ENCODE measurements at regions not wholly inside any gene's neighbourhood (a gene's known extent, or its start where the extent isn't known, plus 50 kb on each side); places are given as distances from the start of the nearest gene placed in this dataset.

DNA sequence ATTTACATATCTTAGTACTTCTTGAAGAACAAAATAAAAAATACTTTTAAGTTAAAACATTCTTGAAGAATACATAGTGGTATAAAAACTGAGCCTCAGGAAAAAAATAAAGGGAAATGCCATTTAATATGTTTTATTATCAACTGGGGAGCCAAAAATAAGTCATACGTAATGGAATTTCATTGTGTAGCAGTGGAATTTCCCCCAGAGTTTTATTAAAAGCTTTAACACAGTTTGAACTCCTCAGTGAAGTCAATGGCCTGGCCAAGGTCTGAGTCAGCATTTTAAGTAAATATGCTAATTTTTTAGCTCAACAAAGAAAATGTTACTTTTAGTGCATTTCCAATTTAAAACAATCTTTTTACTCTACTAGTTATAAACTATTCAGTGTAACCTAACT lies 350.1 kb upstream of the ATP2B1 start:
- H3K4me1 ChIP-seq (replicated peaks): peaks cover 15% of the 10 kb centered on the region
- no peaks in the 10 kb centered on the region for H3K27me3 ChIP-seq (replicated peaks)
- H3K9me3 ChIP-seq (replicated peaks): no peaks in the 10 kb centered on the region
- DNase-seq (ENCODE audit: low read depth in 1 of 2, low spot score in 2 of 2): peak in 1 of 2 experiments; percentile 57
- no peak overlapping the region for H3K4me3 ChIP-seq
- H3K27ac ChIP-seq: peak overlapping the region; percentile 54
- no peaks in the 10 kb centered on the region for H3K36me3 ChIP-seq

DNA sequence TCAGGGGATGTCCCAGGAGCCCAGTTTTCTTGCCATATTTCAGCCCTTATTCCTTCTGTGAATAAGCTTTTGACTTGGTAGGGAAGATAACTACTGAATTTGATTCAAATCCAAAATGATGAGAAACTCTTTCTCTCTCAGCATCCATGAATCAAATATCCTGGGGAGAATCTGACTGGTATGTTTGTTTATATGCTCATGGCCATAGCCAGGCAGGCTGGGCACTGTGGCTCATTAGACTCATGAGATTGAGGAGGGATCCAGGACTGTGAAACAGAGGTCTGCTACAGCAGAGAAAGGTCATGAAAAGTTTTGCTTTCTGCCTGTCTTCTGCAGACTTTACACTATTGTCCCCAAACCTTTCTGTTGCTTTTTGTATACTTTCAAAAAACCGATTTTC lies 346.4 kb upstream of the ATP2B1 start:
- H3K27me3 ChIP-seq (replicated peaks): no peaks in the 10 kb centered on the region
- H3K27ac ChIP-seq: no peak overlapping the region
- peaks cover 15% of the 10 kb centered on the region for H3K4me1 ChIP-seq (replicated peaks)
- H3K9me3 ChIP-seq (replicated peaks): no peaks in the 10 kb centered on the region
- DNase-seq (ENCODE audit: low read depth in 1 of 2, low spot score in 2 of 2): no peak
- H3K36me3 ChIP-seq: no peaks in the 10 kb centered on the region
- H3K4me3 ChIP-seq: no peak overlapping the region

DNA sequence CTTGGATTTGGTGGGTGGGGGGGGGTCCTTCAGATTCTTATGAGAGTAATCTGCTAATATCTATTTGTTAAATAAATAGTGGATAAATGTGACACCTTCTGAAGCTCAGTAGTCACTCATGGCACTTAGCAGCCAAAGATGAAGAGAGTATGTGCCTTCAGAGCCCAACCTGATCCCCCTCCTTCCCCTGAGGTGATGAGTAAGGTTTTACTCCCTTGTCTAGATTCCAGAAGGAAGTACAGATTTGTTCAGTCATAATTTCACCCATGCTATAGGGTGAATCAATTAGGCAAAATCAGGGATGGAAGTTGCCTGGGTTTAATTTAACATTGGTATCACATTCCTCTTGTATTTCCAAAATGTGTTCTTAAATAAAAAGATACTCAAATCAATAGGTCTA lies 340.3 kb upstream of the ATP2B1 start:
- Histone ChIP-seq H3K27ac (no peak overlapping the region), H3K9me3 (replicated peaks) (no peaks in the 10 kb centered on the region), H3K4me3 (no peak overlapping the region), H3K4me1 (replicated peaks) (peaks cover 6% of the 10 kb centered on the region), H3K27me3 (replicated peaks) (no peaks in the 10 kb centered on the region), H3K36me3 (no peaks in the 10 kb centered on the region)
- DNase-seq (ENCODE audit: low read depth in 1 of 2, low spot score in 2 of 2): no peak

DNA sequence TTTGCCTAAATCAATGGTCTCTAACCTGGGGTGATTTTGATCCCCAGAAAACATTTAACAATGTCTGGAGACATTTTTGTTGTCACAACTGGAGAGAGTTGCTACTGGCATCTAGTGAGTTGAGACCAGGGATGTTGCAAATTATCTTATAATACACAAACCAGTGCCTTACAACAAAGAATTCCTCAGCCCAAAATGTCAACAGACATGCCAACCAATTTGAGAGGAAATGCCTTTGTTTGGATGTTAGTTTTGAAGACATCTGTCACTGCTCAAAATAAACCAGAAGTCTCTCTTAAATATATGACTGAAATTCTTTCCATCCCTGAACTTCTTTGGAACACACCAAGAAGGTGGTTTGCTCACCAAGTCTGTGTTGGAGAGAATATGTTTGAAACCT lies 336.9 kb upstream of the ATP2B1 start:
- H3K4me1 ChIP-seq (replicated peaks): peaks cover 6% of the 10 kb centered on the region
- H3K27me3 ChIP-seq (replicated peaks): no peaks in the 10 kb centered on the region
- H3K36me3 ChIP-seq: no peaks in the 10 kb centered on the region
- no peaks in the 10 kb centered on the region for H3K9me3 ChIP-seq (replicated peaks)
- peak in 1 of 2 experiments; percentile 24 for DNase-seq (ENCODE audit: low read depth in 1 of 2, low spot score in 2 of 2)
- no peak overlapping the region for H3K27ac ChIP-seq
- no peak overlapping the region for H3K4me3 ChIP-seq

DNA sequence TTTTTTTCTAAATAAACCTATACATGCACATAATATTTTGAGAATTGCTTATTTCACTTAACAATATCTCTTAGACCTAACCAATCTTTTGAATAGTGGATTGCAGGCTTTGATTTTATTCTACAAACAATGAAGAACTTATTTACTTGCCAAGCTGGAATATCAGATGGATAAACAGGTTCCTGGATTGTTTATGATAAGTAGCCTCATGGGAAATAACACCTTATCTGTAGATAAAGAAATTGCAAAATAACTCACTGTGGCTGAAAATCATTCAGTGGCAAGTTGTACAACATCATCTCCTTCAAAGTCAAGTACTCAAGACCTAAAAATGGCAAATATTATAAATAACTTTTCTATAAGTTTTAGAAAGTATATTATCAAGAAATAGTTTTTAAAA lies 335.4 kb upstream of the ATP2B1 start:
- Histone ChIP-seq H3K36me3 (no peaks in the 10 kb centered on the region), H3K9me3 (replicated peaks) (no peaks in the 10 kb centered on the region), H3K4me1 (replicated peaks) (peaks cover 6% of the 10 kb centered on the region), H3K27ac (no peak overlapping the region), H3K4me3 (no peak overlapping the region), H3K27me3 (replicated peaks) (no peaks in the 10 kb centered on the region)
- DNase-seq (ENCODE audit: low read depth in 1 of 2, low spot score in 2 of 2): no peak

DNA sequence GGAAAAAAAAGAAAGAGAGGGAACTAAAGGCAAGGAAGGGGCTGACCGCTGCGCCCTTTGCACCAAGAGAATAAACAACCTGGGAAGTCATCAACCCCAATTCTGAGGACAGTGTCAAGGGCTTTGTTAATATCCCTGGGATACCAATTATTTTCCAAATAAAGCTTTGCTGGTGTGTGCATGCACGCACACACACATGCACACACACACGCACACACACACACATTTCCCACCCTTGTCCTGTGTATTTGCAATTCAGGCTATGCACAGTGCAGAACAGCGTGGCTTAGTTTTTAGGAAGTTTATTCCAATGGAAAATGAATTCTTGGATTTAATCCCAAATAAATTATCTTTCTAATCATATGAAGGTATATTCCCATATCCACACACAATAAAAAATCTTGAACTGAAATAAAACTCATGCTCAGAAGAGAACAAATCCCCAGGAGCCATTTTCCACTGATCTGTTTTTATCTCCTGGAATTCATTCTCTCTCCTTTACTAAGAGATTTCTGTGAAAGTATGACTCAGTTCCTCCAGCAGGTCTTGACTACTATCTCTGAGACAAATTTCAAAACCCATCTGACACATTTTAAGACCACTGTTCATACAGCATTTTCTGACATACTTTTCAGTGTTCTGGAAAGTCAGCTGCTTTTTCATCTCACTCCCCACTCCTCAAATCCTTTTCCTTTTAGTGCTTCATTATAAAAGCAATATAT lies 334.4 kb upstream of the ATP2B1 start:
- H3K9me3 ChIP-seq (replicated peaks): no peaks in the 10 kb centered on the region
- no peak for DNase-seq (ENCODE audit: low read depth in 1 of 2, low spot score in 2 of 2)
- H3K27ac ChIP-seq: no peak overlapping the region
- H3K4me1 ChIP-seq (replicated peaks): peaks cover 6% of the 10 kb centered on the region
- H3K36me3 ChIP-seq: no peaks in the 10 kb centered on the region
- H3K4me3 ChIP-seq: no peak overlapping the region
- H3K27me3 ChIP-seq (replicated peaks): no peaks in the 10 kb centered on the region

DNA sequence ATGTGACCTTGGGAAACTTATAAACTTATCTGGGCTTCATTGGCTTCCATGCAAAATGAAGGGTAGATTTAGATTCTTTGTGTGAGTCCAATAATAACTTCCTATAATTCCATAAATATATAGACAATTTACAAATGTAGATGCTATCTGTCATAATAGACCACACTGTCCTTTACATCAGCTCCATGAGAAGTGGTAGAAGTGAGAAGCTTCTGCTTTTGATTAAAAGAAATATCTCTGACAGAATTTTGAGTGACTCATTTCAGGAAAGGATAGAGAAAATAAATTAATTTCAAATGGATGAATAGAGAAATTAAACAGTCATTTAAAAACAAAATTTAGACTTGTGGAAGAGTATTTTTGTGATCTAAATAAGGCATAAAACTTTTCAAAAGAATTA lies 329.7 kb upstream of the ATP2B1 start:
- Histone ChIP-seq H3K27me3 (replicated peaks) (no peaks in the 10 kb centered on the region), H3K27ac (no peak overlapping the region), H3K4me3 (no peak overlapping the region), H3K9me3 (replicated peaks) (no peaks in the 10 kb centered on the region), H3K4me1 (replicated peaks) (peaks cover 5% of the 10 kb centered on the region; the same call in 1 of the 2 replicates), H3K36me3 (no peaks in the 10 kb centered on the region)
- no peak for DNase-seq (ENCODE audit: low read depth in 1 of 2, low spot score in 2 of 2)

DNA sequence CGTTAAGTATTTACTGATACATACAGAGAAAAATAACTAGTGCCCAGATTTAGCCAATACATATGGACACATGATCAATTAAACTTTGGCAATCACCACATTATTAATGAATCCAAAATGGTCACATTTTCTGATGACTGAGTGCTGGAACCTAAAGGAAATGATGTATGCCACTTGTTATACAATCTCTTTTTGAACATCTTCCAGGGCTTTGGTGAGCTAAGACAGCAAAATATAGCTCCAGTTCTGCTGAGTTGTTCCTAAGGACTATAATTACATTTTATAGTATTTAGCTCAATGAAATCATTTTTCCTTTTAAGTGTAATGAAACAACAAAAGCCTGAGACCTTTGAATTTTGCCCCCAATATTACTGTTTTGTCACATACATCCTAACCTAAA lies 329.1 kb upstream of the ATP2B1 start:
- H3K27ac ChIP-seq: no peak overlapping the region
- peaks cover 5% of the 10 kb centered on the region; the same call in 1 of the 2 replicates for H3K4me1 ChIP-seq (replicated peaks)
- DNase-seq (ENCODE audit: low read depth in 1 of 2, low spot score in 2 of 2): no peak

DNA sequence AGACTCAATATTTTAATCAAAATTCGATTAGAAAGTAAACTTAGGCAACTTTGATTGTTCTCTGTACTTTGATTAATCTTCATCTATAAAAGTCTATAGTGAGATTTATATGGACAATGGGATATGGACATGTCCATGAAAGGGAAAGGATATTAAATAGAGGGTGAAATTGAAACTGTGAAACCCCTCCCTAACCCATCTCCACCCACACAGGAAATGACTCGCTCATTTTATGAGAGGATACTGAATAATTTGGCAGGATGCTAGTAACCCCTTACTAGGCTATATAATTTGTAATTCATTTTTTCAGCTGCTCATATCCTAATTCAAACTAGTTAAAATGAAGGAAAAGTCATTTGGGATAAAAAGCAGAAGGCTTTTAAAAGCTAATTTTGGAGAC lies 328.0 kb upstream of the ATP2B1 start:
- Histone ChIP-seq H3K27ac (no peak overlapping the region), H3K27me3 (replicated peaks) (no peaks in the 10 kb centered on the region), H3K4me3 (no peak overlapping the region), H3K4me1 (replicated peaks) (peaks cover 5% of the 10 kb centered on the region; the same call in 1 of the 2 replicates), H3K9me3 (replicated peaks) (no peaks in the 10 kb centered on the region), H3K36me3 (no peaks in the 10 kb centered on the region)
- DNase-seq (ENCODE audit: low read depth in 1 of 2, low spot score in 2 of 2): no peak

More for the DNA sequence above, 329.1 kb upstream of the ATP2B1 start:
- no peaks in the 10 kb centered on the region for H3K36me3 ChIP-seq
- no peaks in the 10 kb centered on the region for H3K27me3 ChIP-seq (replicated peaks)
- H3K4me3 ChIP-seq: no peak overlapping the region
- H3K9me3 ChIP-seq (replicated peaks): no peaks in the 10 kb centered on the region

DNA sequence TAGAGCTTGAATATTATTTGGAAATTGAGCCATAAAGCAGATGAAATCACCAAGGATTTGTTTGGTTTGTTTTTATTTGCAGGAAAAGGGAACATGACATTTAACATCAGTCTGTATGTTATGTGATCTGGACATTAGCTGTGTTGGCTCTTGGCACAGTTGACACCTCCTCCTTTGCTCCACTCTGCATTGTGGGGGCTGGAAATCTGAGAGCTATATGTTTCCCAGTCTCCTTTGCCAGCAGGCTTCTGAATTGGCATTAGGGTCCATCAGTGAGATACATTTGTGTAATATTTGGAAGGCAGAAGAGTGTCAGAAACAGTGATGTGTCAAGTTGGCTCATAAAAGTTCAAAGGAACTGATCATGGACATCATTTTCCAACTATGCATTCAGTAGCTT lies 322.1 kb upstream of the ATP2B1 start:
- Histone ChIP-seq H3K27ac (no peak overlapping the region), H3K4me1 (replicated peaks) (peaks cover 9% of the 10 kb centered on the region), H3K27me3 (replicated peaks) (no peaks in the 10 kb centered on the region), H3K9me3 (replicated peaks) (no peaks in the 10 kb centered on the region), H3K36me3 (no peaks in the 10 kb centered on the region), H3K4me3 (no peak overlapping the region)
- DNase-seq (ENCODE audit: low read depth in 1 of 2, low spot score in 2 of 2): no peak

DNA sequence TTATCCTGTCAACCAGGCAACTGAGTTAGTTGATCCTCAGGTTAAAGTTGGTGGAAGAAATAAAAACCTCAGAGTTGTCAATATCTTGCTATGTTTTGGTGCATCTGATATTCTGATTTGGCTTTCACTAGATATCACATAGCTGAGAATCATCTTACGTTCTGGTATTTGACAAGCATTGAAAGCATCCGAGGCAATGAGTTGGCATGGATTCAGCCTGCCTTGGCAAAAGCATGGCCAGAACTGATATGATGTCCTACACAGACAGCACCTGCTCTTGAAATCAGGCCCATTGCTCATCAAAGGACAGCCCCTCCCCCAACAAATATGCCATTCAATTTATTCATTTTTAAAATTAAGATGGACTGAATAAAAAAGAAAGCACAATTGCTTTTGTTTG lies 320.7 kb upstream of the ATP2B1 start:
- no peak for DNase-seq (ENCODE audit: low read depth in 1 of 2, low spot score in 2 of 2)

DNA sequence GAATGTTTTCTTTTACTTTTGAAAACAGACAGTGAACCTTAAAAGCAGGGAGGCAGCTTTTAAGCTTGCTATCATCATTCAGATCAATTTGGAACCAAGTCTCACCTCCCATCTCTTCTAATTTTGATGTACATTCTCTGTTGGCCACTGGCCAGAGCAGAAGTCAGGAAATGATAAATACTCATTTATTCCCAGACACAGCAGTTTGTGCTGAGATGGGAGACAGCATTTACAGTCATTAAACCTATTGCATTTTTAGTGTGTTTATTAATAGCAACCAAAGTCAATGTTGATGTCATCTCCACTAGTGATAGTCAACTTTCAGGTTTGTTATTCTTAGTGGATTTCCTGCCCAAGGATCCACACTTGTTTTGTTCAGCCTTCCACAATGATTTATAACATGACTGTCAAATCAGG lies 320.0 kb upstream of the ATP2B1 start:
- Histone ChIP-seq H3K4me1 (replicated peaks) (peaks cover 15% of the 10 kb centered on the region), H3K27ac (no peak overlapping the region), H3K27me3 (replicated peaks) (no peaks in the 10 kb centered on the region), H3K9me3 (replicated peaks) (no peaks in the 10 kb centered on the region), H3K4me3 (no peak overlapping the region), H3K36me3 (no peaks in the 10 kb centered on the region)
- DNase-seq (ENCODE audit: low read depth in 1 of 2, low spot score in 2 of 2): no peak

More for the DNA sequence above, 320.7 kb upstream of the ATP2B1 start:
- Histone ChIP-seq H3K9me3 (replicated peaks) (no peaks in the 10 kb centered on the region), H3K4me3 (no peak overlapping the region), H3K36me3 (no peaks in the 10 kb centered on the region), H3K4me1 (replicated peaks) (peaks cover 12% of the 10 kb centered on the region), H3K27ac (no peak overlapping the region), H3K27me3 (replicated peaks) (no peaks in the 10 kb centered on the region)

DNA sequence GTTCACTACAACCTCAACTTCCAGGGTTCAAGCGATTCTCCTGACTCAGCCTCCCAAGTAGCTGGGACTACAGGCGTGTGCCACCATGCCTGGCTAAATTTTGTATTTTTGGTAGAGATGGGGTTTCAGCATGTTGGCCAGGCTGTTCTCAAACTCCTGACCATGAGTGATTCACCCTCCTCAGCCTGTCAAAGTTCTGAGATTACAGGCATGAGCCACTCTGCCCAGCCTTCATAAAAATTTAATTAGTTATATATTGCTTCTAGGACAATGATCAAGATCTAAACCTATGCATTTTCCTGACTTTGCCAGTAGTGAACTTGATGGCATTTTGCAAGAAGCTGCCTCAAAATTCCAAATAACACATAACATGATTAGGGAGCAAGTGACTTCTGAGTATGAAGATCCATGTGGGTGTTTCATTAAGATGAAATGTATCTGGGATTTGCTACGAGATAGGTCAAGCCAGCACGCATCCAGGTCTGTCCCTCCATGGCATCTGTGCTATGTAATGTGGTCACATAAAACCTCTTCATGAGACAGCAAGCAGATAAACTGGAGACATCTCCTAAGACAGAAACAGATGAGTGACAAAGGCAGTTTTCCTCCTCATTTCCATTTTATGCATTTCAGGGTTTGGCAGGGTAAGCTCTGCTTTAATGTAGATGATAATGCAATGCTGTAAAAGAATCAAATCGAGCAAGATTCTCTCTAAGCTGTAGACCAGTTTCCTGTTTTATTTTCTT lies 319.4 kb upstream of the ATP2B1 start:
- Histone ChIP-seq H3K4me1 (replicated peaks) (peaks cover 15% of the 10 kb centered on the region), H3K36me3 (no peaks in the 10 kb centered on the region), H3K27me3 (replicated peaks) (no peaks in the 10 kb centered on the region), H3K9me3 (replicated peaks) (no peaks in the 10 kb centered on the region), H3K27ac (no peak overlapping the region), H3K4me3 (no peak overlapping the region)
- DNase-seq (ENCODE audit: low read depth in 1 of 2, low spot score in 2 of 2): no peak

DNA sequence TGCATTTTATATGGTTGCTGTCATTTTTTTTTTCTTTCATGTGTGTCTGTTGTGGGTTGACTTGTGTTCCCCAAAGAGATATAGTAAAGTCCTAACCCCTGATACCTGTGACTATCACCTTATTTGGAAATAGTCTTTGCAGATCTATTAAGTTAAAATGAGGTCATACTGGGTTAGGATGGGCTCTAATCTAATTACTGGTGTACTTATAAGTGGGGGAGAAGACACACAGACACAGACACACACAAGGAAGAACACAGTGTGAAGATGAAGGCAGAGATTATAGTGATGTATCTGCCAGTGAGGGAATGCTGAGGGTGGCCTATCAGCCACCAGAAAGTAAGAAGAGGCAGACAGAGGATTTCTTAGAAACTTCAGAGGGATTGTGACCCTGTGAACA lies 318.4 kb upstream of the ATP2B1 start:
- Histone ChIP-seq H3K4me1 (replicated peaks) (peaks cover 15% of the 10 kb centered on the region), H3K36me3 (no peaks in the 10 kb centered on the region), H3K9me3 (replicated peaks) (no peaks in the 10 kb centered on the region), H3K27me3 (replicated peaks) (no peaks in the 10 kb centered on the region), H3K4me3 (no peak overlapping the region), H3K27ac (no peak overlapping the region)
- no peak for DNase-seq (ENCODE audit: low read depth in 1 of 2, low spot score in 2 of 2)
